Stomach (tissue), 4 donors: ENCODE measurements at regions not wholly inside any gene's neighbourhood (a gene's known extent, or its start where the extent isn't known, plus 50 kb on each side); places are given as distances from the start of the nearest gene placed in this dataset.

Experiments
- CTCF ChIP-seq, 7 experiments: fragments of 450-650 bp in 4 of 7; fragments of 200-600 bp in 3 of 7; sonication (generic) in 3 of 7; IDR thresholded peaks; one replicate each; pipeline ENCODE4 v1.5.1; 2016 to 2019; ENCODE audit warnings: antibody characterized with exemption in 7 of 7, control low read depth in 2 of 7, mild to moderate bottlenecking in 1 of 7
- EP300 ChIP-seq: sonication (generic); formaldehyde crosslinking; IDR thresholded peaks from one replicate; pipeline ENCODE4 v1.6.1; 2017; ENCODE audit warnings: antibody characterized with exemption
- POLR2AphosphoS5 ChIP-seq, 3 donors: sonication (generic); formaldehyde crosslinking; IDR thresholded peaks; one replicate each; pipeline ENCODE4 v1.6.1; 2016; ENCODE audit warnings: antibody characterized with exemption in 3 of 3

- TF ChIP-seq CTCF (IDR thresholded peaks at IDR 0.05) (no peak), EP300 (no peak), POLR2AphosphoS5 (IDR thresholded peaks at IDR 0.05) (no peak)
Measured at GRCh38 chr10:31678575-31679516, 249.8 kb downstream of the ARHGAP12 start.
